ENCODE measurements at regions not wholly inside any gene's neighbourhood (a gene's known extent, or its start where the extent isn't known, plus 50 kb on each side); places are given as distances from the start of the nearest gene placed in this dataset.

DNA sequence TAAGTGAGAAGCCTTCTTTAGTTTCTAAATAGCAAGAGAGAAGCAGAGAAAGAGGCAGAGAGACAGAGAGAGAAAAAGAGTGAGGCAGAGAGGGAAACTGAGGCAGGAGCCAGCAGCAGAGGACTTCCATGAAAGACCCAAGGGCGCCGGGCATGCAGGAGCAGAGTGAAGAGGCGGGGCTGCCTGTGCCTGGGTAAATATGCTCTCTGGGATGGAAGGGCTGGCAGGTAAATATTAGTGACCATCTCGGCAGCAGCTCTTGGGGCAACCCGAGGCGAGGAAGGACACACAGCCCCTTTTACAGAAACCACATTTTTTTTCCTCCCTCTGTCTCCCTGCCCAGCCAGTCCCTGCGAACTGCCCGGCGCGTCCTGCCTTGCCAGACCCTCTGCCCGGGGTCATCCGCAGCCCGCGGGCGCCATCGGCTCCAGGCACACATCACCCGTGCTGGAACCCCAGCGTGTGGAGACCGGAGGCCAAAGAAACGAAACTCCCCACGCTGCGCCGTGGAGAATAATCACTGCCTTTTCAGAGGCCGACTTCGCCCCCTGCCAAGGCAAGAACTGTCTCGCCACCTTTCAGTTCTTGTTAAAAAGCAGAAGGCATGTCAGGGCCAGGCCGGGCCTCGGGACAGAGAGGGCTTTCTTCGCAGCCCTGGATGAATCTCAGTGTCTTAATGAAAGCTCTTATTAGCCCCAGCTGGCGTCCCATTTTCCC lies 61.3 kb downstream of the BOD1 start:
- Histone ChIP-seq H3K79me2 (ENCODE audit: control insufficient read depth, insufficient read depth, low read length) (no peaks in the 10 kb centered on the region), H3K9ac (replicated peaks; ENCODE audit: extremely low read depth, insufficient read depth, low read length) (no peak overlapping the region), H2AFZ (ENCODE audit: low read depth, low read length) (no peak overlapping the region), H3K4me2 (ENCODE audit: insufficient read depth, low read length) (no peak overlapping the region), H3K27ac (ENCODE audit: insufficient read depth, low read depth, low read length) (no peak overlapping the region), H4K20me1 (replicated peaks; ENCODE audit: control insufficient read depth, extremely low read depth, insufficient read depth, low read length) (no peaks in the 10 kb centered on the region), H3K27me3 (ENCODE audit: control insufficient read depth in 2 of 2, insufficient read depth in 2 of 2, low read length in 2 of 2) (no peaks in the 10 kb centered on the region), H3K4me3 (replicated peaks in 1 of 3; ENCODE audit: insufficient read depth in 1 of 3, low read depth in 1 of 3, low read length in 3 of 3) (no peak overlapping the region), H3K9me3 (replicated peaks; ENCODE audit: control insufficient read depth, insufficient read depth, low read length) (no peaks in the 10 kb centered on the region), H3K9me1 (replicated peaks; ENCODE audit: control insufficient read depth, extremely low read depth, insufficient read depth, low read length) (no peaks in the 10 kb centered on the region), H3K36me3 (ENCODE audit: control insufficient read depth in 2 of 2, extremely low read depth in 1 of 2, insufficient read depth in 2 of 2, low read length in 2 of 2) (no peaks in the 10 kb centered on the region), H3K4me1 (ENCODE audit: control insufficient read depth, extremely low read depth, insufficient read depth, low read length) (no peaks in the 10 kb centered on the region)
- intact Hi-C loops (cut with micrococcal nuclease) = no loop called here
- DNase-seq (ENCODE audit: low read depth, low spot score) = no peak
- no peak for FAIRE-seq
- BruUV-seq (replicated peaks) = no TSS peak
- ChIA-PET CTCF (no interaction called here), POLR2A (no interaction called here)
- TF ChIP-seq FOS (IDR thresholded peaks at IDR 0.05; ENCODE audit: borderline replicate concordance, insufficient read depth, low read length) = no peak
- dilution Hi-C loops (cut with MboI; ENCODE audit: extremely low pct_ligation_motif_present, low sequenced_read_pairs) = no loop called here

DNA sequence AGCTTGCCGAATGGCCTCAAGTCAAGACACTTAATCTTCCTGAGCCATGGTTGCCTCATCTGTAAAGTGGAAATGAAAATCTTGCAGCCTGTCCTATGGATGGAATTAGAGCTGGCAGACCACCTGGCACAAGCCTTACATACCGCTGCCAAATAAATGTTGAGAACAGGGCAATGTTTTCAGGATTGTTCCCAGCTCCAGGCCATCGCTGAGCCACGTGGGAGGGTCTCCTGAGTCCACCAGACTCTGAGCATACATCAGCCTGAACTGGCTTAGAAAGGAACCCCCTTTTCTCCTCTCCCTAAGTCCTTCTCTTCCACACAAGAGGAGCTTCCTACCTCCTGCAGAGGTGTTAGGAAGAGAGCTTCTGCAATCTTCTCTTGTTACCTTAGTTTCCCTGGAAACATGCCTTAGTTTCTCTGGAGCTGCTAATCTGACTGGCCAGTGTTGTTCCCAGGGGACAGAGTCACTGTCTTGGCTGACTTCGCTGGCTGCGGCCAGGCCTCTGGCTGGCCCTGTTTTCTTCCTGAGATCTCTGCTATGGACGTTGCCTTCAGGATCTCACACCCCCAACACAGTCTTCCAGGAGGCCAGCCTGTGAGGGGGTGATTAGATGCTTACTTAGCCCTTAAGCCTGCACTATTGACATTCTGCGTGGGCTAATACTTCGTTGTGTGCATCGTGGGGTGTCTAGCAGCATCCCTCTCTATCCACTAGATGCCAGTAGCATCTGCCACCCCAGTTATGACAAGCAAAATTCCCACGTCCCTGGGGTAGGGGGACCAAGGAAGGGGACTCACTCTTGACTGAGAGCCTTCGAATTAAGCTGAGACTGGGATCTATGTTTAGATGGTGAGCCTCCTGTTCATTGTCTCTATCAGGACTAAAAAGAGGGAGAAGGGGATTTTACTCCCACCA lies 62.2 kb downstream of the BOD1 start:
- Histone ChIP-seq H3K27me3 (ENCODE audit: control insufficient read depth in 2 of 2, insufficient read depth in 2 of 2, low read length in 2 of 2) (no peaks in the 10 kb centered on the region), H4K20me1 (replicated peaks; ENCODE audit: control insufficient read depth, extremely low read depth, insufficient read depth, low read length) (no peaks in the 10 kb centered on the region), H3K4me3 (replicated peaks in 1 of 3; ENCODE audit: insufficient read depth in 1 of 3, low read depth in 1 of 3, low read length in 3 of 3) (no peak overlapping the region), H3K9me3 (replicated peaks; ENCODE audit: control insufficient read depth, insufficient read depth, low read length) (no peaks in the 10 kb centered on the region), H3K27ac (ENCODE audit: insufficient read depth, low read depth, low read length) (no peak overlapping the region), H2AFZ (ENCODE audit: low read depth, low read length) (no peak overlapping the region), H3K4me2 (ENCODE audit: insufficient read depth, low read length) (no peak overlapping the region), H3K79me2 (ENCODE audit: control insufficient read depth, insufficient read depth, low read length) (no peaks in the 10 kb centered on the region), H3K9me1 (replicated peaks; ENCODE audit: control insufficient read depth, extremely low read depth, insufficient read depth, low read length) (no peaks in the 10 kb centered on the region), H3K9ac (replicated peaks; ENCODE audit: extremely low read depth, insufficient read depth, low read length) (no peak overlapping the region), H3K36me3 (ENCODE audit: control insufficient read depth in 2 of 2, extremely low read depth in 1 of 2, insufficient read depth in 2 of 2, low read length in 2 of 2) (no peaks in the 10 kb centered on the region), H3K4me1 (ENCODE audit: control insufficient read depth, extremely low read depth, insufficient read depth, low read length) (no peaks in the 10 kb centered on the region)
- no peak for DNase-seq (ENCODE audit: low read depth, low spot score)
- intact Hi-C loops (cut with micrococcal nuclease) = no loop called here
- no TSS peak for BruUV-seq (replicated peaks)
- TF ChIP-seq MYC (IDR thresholded peaks at IDR 0.05; ENCODE audit: low read depth, low read length) (no peak), POLR2AphosphoS5 (IDR thresholded peaks at IDR 0.05; ENCODE audit: insufficient read depth, low read depth, low read length) (no peak), POLR2A (IDR thresholded peaks at IDR 0.05; ENCODE audit: low read depth, low read length) (no peak), JUN (IDR thresholded peaks at IDR 0.05; ENCODE audit: borderline replicate concordance, insufficient read depth, insufficient read length, low read depth) (no peak), GATA2 (IDR thresholded peaks at IDR 0.05; ENCODE audit: insufficient read depth, insufficient read length, low read depth, low read length) (no peak), FOS (IDR thresholded peaks at IDR 0.05; ENCODE audit: borderline replicate concordance, insufficient read depth, low read length) (no peak), EZH2 (IDR thresholded peaks at IDR 0.05; ENCODE audit: borderline replicate concordance, low read depth, low read length, severe bottlenecking) (no peak)
- TF ChIP-seq, protein P1, sequence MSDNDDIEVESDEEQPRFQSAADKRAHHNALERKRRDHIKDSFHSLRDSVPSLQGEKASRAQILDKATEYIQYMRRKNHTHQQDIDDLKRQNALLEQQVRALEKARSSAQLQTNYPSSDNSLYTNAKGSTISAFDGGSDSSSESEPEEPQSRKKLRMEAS (IDR thresholded peaks at IDR 0.05; ENCODE audit: insufficient read depth, insufficient read length) = no peak
- TF ChIP-seq, protein P2, sequence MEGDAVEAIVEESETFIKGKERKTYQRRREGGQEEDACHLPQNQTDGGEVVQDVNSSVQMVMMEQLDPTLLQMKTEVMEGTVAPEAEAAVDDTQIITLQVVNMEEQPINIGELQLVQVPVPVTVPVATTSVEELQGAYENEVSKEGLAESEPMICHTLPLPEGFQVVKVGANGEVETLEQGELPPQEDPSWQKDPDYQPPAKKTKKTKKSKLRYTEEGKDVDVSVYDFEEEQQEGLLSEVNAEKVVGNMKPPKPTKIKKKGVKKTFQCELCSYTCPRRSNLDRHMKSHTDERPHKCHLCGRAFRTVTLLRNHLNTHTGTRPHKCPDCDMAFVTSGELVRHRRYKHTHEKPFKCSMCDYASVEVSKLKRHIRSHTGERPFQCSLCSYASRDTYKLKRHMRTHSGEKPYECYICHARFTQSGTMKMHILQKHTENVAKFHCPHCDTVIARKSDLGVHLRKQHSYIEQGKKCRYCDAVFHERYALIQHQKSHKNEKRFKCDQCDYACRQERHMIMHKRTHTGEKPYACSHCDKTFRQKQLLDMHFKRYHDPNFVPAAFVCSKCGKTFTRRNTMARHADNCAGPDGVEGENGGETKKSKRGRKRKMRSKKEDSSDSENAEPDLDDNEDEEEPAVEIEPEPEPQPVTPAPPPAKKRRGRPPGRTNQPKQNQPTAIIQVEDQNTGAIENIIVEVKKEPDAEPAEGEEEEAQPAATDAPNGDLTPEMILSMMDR (IDR thresholded peaks at IDR 0.05; ENCODE audit: extremely low read depth in 1 of 2, insufficient read depth in 1 of 2, low read depth in 1 of 2, low read length in 2 of 2) = no peak
- ChIA-PET CTCF (interaction anchor here (0.8 to 1.1 kb wide), 2 partner anchors 19 to 260 kb away, joined by 4 read pairs; no protein-coding TSS in a partner anchor), POLR2A (no interaction called here)
- dilution Hi-C loops (cut with MboI; ENCODE audit: extremely low pct_ligation_motif_present, low sequenced_read_pairs) = no loop called here
- no peak for FAIRE-seq
